Endodermal cell (in vitro differentiated cells): ENCODE measurements at regions not wholly inside any gene's neighbourhood (a gene's known extent, or its start where the extent isn't known, plus 50 kb on each side); places are given as distances from the start of the nearest gene placed in this dataset.

ENCODE experiments used
- DNase-seq: peaks from one replicate; pipeline ENCODE4 v3.0.0-alpha.2; 2017
- H3K27ac ChIP-seq: 2 replicates; pipeline ENCODE4 v1.5.1; 2013; ENCODE audit warnings: mild to moderate bottlenecking, low read depth, low read length, moderate library complexity
- H3K27me3 ChIP-seq: 2 replicates; pipeline ENCODE4 v1.6.1; 2013; ENCODE audit warnings: mild to moderate bottlenecking, low read length, moderate library complexity; ENCODE audit not compliant: insufficient read depth, control insufficient read depth, poor library complexity, severe bottlenecking
- H3K36me3 ChIP-seq: 2 replicates; pipeline ENCODE4 v1.7.0; 2013; ENCODE audit warnings: mild to moderate bottlenecking, low read length, moderate library complexity; ENCODE audit not compliant: control insufficient read depth, insufficient read depth
- H3K4me1 ChIP-seq: one replicate; pipeline ENCODE4 v1.7.0; 2013; ENCODE audit warnings: low read length; ENCODE audit not compliant: control insufficient read depth, insufficient read depth
- H3K4me3 ChIP-seq: 2 replicates; pipeline ENCODE4 v1.5.1; 2013; ENCODE audit warnings: mild to moderate bottlenecking, low read length, moderate library complexity
- H3K9ac ChIP-seq: 2 replicates; pipeline ENCODE4 v1.6.1; 2013; ENCODE audit warnings: mild to moderate bottlenecking, low read length, moderate library complexity; ENCODE audit not compliant: poor library complexity, severe bottlenecking; ENCODE audit errors: extremely low read depth
- H3K9me3 ChIP-seq: 2 replicates; pipeline ENCODE4 v1.6.1; 2013; ENCODE audit warnings: mild to moderate bottlenecking, low read length, moderate library complexity; ENCODE audit not compliant: control insufficient read depth
- H3K27ac Mint-ChIP-seq: 2 replicates; pipeline ENCODE4 v1.8.0; 2020; ENCODE audit warnings: mixed read lengths
- H3K27me3 Mint-ChIP-seq: 2 replicates; pipeline ENCODE4 v1.8.0; 2021; ENCODE audit warnings: mild to moderate bottlenecking, mixed read lengths; ENCODE audit not compliant: insufficient read depth
- H3K36me3 Mint-ChIP-seq: 2 replicates; pipeline ENCODE4 v1.8.0; 2020; ENCODE audit warnings: low read depth, mixed read lengths
- H3K4me1 Mint-ChIP-seq: 2 replicates; pipeline ENCODE4 v1.8.0; 2020; ENCODE audit warnings: mixed read lengths
- H3K4me3 Mint-ChIP-seq: 2 replicates; pipeline ENCODE4 v1.8.0; 2020; ENCODE audit warnings: mild to moderate bottlenecking, moderate library complexity, mixed read lengths
- H3K9me3 Mint-ChIP-seq: 2 replicates; pipeline ENCODE4 v1.8.0; 2020; ENCODE audit warnings: mild to moderate bottlenecking, mixed read lengths
- CTCF ChIP-seq: fragments of 200-600 bp; sonication (generic); conservative IDR thresholded peaks from 2 replicates; pipeline ENCODE4 v1.5.0; 2021; ENCODE audit warnings: antibody characterized with exemption, mild to moderate bottlenecking
- WGBS, 2 experiments: methylation state at CpG; one replicate each; pipeline versions ENCODE4 v1.1.5 to v1.1.7; 2013; ENCODE audit warnings: missing lambda C conversion rate in 2 of 2, mixed read lengths in 1 of 2; ENCODE audit not compliant: insufficient coverage in 1 of 2, insufficient read length in 1 of 2; 5-methylcytosine and 5-hydroxymethylcytosine counted together

- Mint-ChIP-seq H3K4me1 (peaks cover 2% of the 10 kb centered on the region), H3K4me3 (no peak overlapping the region), H3K9me3 (no peaks in the 10 kb centered on the region), H3K36me3 (no peaks in the 10 kb centered on the region), H3K27me3 (no peaks in the 10 kb centered on the region), H3K27ac (no peak overlapping the region)
- no peak for DNase-seq
- Histone ChIP-seq H3K27ac (no peak overlapping the region), H3K4me3 (no peak overlapping the region), H3K9ac (no peak overlapping the region), H3K27me3 (no peaks in the 10 kb centered on the region), H3K36me3 (no peaks in the 10 kb centered on the region), H3K4me1 (no peaks in the 10 kb centered on the region), H3K9me3 (no peaks in the 10 kb centered on the region)
- no peak for TF ChIP-seq CTCF
- 91% methylated on average over 3 of the region's 4 CpGs; no CpG with 5 or more reads in 1 of the 2 experiments for WGBS, 2 experiments
Measured at GRCh38 chr17:36674278-36674650, 72.9 kb downstream of the MRM1 start.

GRCh38 chr17:36675250-36675649 lies 73.9 kb downstream of the MRM1 start:
- Mint-ChIP-seq H3K4me3 (no peak overlapping the region), H3K4me1 (peaks cover 2% of the 10 kb centered on the region), H3K36me3 (no peaks in the 10 kb centered on the region), H3K9me3 (no peaks in the 10 kb centered on the region), H3K27me3 (no peaks in the 10 kb centered on the region), H3K27ac (no peak overlapping the region)
- 92 to 95% methylated on average over 6 of the region's 6 CpGs for WGBS, 2 experiments
- DNase-seq: no peak
- no peaks in the 10 kb centered on the region for H3K36me3 ChIP-seq
- H3K9me3 ChIP-seq: no peaks in the 10 kb centered on the region
- H3K27ac ChIP-seq: no peak overlapping the region
- no peak for TF ChIP-seq CTCF
- H3K27me3 ChIP-seq: no peaks in the 10 kb centered on the region
- H3K4me3 ChIP-seq: no peak overlapping the region
- no peak overlapping the region for H3K9ac ChIP-seq
- no peaks in the 10 kb centered on the region for H3K4me1 ChIP-seq

GRCh38 chr17:36675786-36676185 lies 74.4 kb downstream of the MRM1 start:
- Mint-ChIP-seq H3K4me3 (no peak overlapping the region), H3K36me3 (no peaks in the 10 kb centered on the region), H3K27ac (no peak overlapping the region), H3K27me3 (no peaks in the 10 kb centered on the region), H3K9me3 (no peaks in the 10 kb centered on the region), H3K4me1 (peaks cover 2% of the 10 kb centered on the region)
- 81 to 100% methylated on average over 2 of the region's 2 CpGs for WGBS, 2 experiments
- Histone ChIP-seq H3K4me1 (no peaks in the 10 kb centered on the region), H3K27ac (no peak overlapping the region), H3K9me3 (no peaks in the 10 kb centered on the region), H3K4me3 (no peak overlapping the region), H3K36me3 (no peaks in the 10 kb centered on the region), H3K9ac (no peak overlapping the region), H3K27me3 (no peaks in the 10 kb centered on the region)
- TF ChIP-seq CTCF: no peak
- no peak for DNase-seq
